Smooth muscle cell (in vitro differentiated cells): ENCODE measurements at regions not wholly inside any gene's neighbourhood (a gene's known extent, or its start where the extent isn't known, plus 50 kb on each side); places are given as distances from the start of the nearest gene placed in this dataset.

Experiments
- DNase-seq: peaks from one replicate; lab custom pipeline; 2025; ENCODE audit not compliant: unreplicated experiment; lab: John Stamatoyannopoulos, UW
- H2AFZ ChIP-seq: fragments of 200-600 bp; sonication (generic); 2 replicates; pipeline ENCODE4 v1.6.0; 2016; ENCODE audit warnings: antibody characterized with exemption, low read depth, mild to moderate bottlenecking
- H3F3A ChIP-seq: fragments of 200-600 bp; sonication (generic); 2 replicates; pipeline ENCODE4 v1.6.0; 2017; ENCODE audit warnings: antibody characterized with exemption, low read depth
- H3K27ac ChIP-seq: fragments of 200-600 bp; sonication (generic); 2 replicates; pipeline ENCODE4 v1.5.1; 2016; ENCODE audit warnings: low read depth, mild to moderate bottlenecking
- H3K27me3 ChIP-seq: fragments of 200-600 bp; sonication (generic); 2 replicates; pipeline ENCODE4 v1.6.1; 2016; ENCODE audit warnings: low read depth, mild to moderate bottlenecking
- H3K36me3 ChIP-seq: fragments of 200-600 bp; sonication (generic); 2 replicates; pipeline ENCODE4 v1.5.1; 2016; ENCODE audit warnings: low read depth
- H3K4me1 ChIP-seq: fragments of 200-600 bp; sonication (generic); 2 replicates; pipeline ENCODE4 v1.5.1; 2016; ENCODE audit warnings: low read depth
- H3K4me2 ChIP-seq: fragments of 200-600 bp; sonication (generic); 2 replicates; pipeline ENCODE4 v1.6.0; 2016; ENCODE audit warnings: mild to moderate bottlenecking
- H3K4me3 ChIP-seq: fragments of 200-600 bp; sonication (generic); 2 replicates; pipeline ENCODE4 v1.5.1; 2016; ENCODE audit warnings: mild to moderate bottlenecking
- H3K79me2 ChIP-seq: fragments of 200-600 bp; sonication (generic); 2 replicates; pipeline ENCODE4 v1.6.0; 2016; ENCODE audit warnings: low read depth, mild to moderate bottlenecking
- H3K9ac ChIP-seq: fragments of 200-600 bp; sonication (generic); 2 replicates; pipeline ENCODE4 v1.6.0; 2016; ENCODE audit warnings: low read depth
- H3K9me3 ChIP-seq: fragments of 200-600 bp; sonication (generic); replicated peaks from 2 replicates; pipeline ENCODE4 v1.5.1; 2016; ENCODE audit warnings: low read depth
- H4K20me1 ChIP-seq: fragments of 200-600 bp; sonication (generic); 2 replicates; pipeline ENCODE4 v1.6.0; 2016; ENCODE audit warnings: low read depth
- WGBS: methylation state at CpG from one replicate; pipeline ENCODE4 v1.1.7; 2016; ENCODE audit warnings: low lambda C conversion rate; 5-methylcytosine and 5-hydroxymethylcytosine counted together
- TF ChIP-seq, protein P1 (sequence below): fragments of 200-600 bp; sonication (generic); IDR thresholded peaks from 2 replicates; pipeline ENCODE4 v1.5.1; 2017; ENCODE audit warnings: borderline replicate concordance, mild to moderate bottlenecking, antibody characterized with exemption; ENCODE audit not compliant: insufficient read depth, poor library complexity, severe bottlenecking

DNA sequence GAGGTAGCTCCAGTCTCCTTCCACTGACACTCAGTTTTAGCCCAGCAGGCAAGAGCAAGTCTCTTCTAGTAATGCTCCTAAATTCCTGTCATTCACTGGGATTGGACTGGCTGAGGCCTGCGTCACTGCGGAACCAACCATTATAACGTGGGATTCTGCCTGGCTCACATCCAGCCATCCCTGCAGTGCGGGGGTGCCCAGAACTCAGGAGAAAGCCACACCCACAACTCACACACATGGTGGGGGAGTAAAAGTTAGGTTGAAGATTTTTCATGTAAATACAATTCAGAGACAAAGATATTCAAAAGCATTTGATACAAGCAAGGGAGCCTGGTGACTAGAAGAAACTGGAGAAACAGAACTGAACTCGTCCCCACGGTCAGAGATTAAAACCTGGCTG lies 504.0 kb upstream of the CDH4 start:
- no peaks in the 10 kb centered on the region for H4K20me1 ChIP-seq
- 74% methylated on average over 6 of the region's 6 CpGs for WGBS
- H3K79me2 ChIP-seq, result no peaks in the 10 kb centered on the region
- DNase-seq, result no peak
- H3K4me3 ChIP-seq, result no peak overlapping the region
- H3K36me3 ChIP-seq, result no peaks in the 10 kb centered on the region
- no peak overlapping the region for H3K9ac ChIP-seq
- H3K4me1 ChIP-seq, result no peaks in the 10 kb centered on the region
- H3K9me3 ChIP-seq, result no peaks in the 10 kb centered on the region
- TF ChIP-seq, protein P1, sequence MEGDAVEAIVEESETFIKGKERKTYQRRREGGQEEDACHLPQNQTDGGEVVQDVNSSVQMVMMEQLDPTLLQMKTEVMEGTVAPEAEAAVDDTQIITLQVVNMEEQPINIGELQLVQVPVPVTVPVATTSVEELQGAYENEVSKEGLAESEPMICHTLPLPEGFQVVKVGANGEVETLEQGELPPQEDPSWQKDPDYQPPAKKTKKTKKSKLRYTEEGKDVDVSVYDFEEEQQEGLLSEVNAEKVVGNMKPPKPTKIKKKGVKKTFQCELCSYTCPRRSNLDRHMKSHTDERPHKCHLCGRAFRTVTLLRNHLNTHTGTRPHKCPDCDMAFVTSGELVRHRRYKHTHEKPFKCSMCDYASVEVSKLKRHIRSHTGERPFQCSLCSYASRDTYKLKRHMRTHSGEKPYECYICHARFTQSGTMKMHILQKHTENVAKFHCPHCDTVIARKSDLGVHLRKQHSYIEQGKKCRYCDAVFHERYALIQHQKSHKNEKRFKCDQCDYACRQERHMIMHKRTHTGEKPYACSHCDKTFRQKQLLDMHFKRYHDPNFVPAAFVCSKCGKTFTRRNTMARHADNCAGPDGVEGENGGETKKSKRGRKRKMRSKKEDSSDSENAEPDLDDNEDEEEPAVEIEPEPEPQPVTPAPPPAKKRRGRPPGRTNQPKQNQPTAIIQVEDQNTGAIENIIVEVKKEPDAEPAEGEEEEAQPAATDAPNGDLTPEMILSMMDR, result no peak
- no peak overlapping the region for H3K4me2 ChIP-seq
- no peak overlapping the region for H3K27ac ChIP-seq
- H2AFZ ChIP-seq, result no peak overlapping the region
- no peaks in the 10 kb centered on the region for H3K27me3 ChIP-seq
- no peaks in the 10 kb centered on the region for H3F3A ChIP-seq

DNA sequence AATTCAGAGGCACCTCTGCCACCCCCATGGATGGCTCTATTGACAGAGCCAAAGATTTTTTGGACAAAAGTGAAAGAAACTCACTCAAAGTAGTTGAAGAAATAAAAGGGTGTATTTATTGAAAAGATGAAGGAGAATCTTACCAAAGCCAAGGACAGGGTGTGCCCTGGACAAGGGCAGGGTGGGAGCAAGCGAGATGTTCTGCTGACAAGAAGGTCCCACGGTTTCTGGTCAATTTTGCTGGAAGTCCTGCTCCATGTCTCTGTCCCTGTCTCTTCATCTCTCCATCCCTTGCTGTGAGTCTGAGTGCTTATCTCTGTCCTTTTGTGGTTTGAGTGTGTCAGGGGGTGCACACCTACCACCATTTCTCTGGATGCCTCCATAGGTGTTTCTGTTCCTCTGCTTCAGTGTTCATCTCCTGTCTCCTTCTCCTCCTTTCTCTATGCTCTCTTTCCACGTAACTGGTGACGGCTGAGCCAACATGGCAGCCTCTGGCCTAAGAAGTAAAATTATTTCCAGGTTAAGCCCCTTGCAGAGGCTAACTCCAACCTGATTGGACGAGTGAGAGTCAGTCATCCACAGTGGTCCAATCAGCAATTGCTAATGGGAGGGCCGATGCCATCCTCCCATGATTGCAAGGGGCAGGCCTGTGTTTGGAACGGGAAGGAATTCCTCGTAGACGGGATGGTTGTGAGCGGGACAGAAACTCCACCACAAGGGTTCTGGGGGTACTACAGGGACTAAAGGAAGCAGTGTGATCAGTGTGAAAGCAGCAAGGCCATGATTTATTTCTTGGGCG lies 502.1 kb upstream of the CDH4 start:
- no peak for DNase-seq

DNA sequence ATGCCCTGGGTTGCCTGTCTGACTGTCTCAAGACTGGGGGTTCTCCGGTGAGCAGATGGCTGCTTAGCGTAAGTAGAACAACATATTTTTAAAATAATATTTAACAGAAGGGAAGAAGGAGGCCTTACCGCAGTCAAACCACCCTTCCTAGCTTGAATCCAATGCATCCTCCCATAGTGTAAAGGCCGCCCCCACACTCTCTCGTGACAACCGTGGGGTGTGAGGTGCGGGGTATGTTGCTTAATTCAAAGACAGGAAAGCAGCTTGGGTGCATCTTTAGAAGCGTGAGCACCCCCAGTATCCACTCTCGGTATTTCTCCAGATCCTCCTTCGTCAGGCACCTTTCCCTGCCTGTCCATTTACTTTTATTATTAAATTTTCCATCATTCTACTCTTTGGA lies 501.2 kb upstream of the CDH4 start:
- 87% methylated on average over 10 of the region's 10 CpGs for WGBS
- H3K4me3 ChIP-seq, result no peak overlapping the region
- H3K79me2 ChIP-seq, result no peaks in the 10 kb centered on the region
- no peak overlapping the region for H3K9ac ChIP-seq
- no peaks in the 10 kb centered on the region for H3K36me3 ChIP-seq
- no peak for DNase-seq
- H3F3A ChIP-seq, result no peaks in the 10 kb centered on the region
- H3K27me3 ChIP-seq, result no peaks in the 10 kb centered on the region
- TF ChIP-seq, protein P1, result no peak
- H4K20me1 ChIP-seq, result no peaks in the 10 kb centered on the region
- no peak overlapping the region for H3K27ac ChIP-seq
- no peaks in the 10 kb centered on the region for H3K4me1 ChIP-seq
- no peak overlapping the region for H3K4me2 ChIP-seq
- no peaks in the 10 kb centered on the region for H3K9me3 ChIP-seq
- no peak overlapping the region for H2AFZ ChIP-seq

More for the DNA sequence above, 502.1 kb upstream of the CDH4 start:
- Histone ChIP-seq H3K36me3 (no peaks in the 10 kb centered on the region), H3K4me3 (no peak overlapping the region), H3K27me3 (no peaks in the 10 kb centered on the region), H3K4me2 (no peak overlapping the region), H3K79me2 (no peaks in the 10 kb centered on the region), H4K20me1 (no peaks in the 10 kb centered on the region), H2AFZ (no peak overlapping the region), H3K27ac (no peak overlapping the region), H3K9me3 (no peaks in the 10 kb centered on the region), H3F3A (no peaks in the 10 kb centered on the region), H3K4me1 (no peaks in the 10 kb centered on the region), H3K9ac (no peak overlapping the region)
- TF ChIP-seq, protein P1, result no peak
- 91% methylated on average over 11 of the region's 11 CpGs for WGBS

DNA sequence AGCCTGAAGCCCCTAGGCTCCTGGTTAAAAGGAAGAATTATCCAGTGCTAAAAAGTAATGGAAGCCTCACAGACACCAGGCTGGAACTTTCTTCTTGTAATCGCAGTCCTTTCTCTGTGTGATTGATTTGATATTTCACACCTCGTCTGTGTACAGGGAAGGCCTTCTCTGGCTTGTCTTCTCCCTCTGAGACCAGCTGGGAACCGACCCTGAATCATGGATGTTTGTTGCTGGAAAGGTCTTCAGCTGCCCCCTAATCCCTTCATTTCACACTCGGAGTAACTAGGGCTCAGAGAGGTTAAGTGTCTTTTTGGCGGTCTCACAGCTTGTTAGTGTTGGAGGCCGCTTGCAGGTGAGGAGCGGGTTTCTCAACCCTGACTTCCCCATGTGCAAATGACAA lies 500.2 kb upstream of the CDH4 start:
- Histone ChIP-seq H3F3A (no peaks in the 10 kb centered on the region), H3K9me3 (no peaks in the 10 kb centered on the region), H3K79me2 (no peaks in the 10 kb centered on the region), H4K20me1 (no peaks in the 10 kb centered on the region), H3K36me3 (no peaks in the 10 kb centered on the region), H3K27me3 (no peaks in the 10 kb centered on the region), H2AFZ (no peak overlapping the region), H3K4me2 (no peak overlapping the region), H3K4me3 (no peak overlapping the region), H3K4me1 (no peaks in the 10 kb centered on the region), H3K9ac (no peak overlapping the region), H3K27ac (no peak overlapping the region)
- 91% methylated on average over 7 of the region's 7 CpGs for WGBS
- no peak for DNase-seq
- TF ChIP-seq, protein P1, result no peak
